GM12878 (cell line): ENCODE measurements at regions not wholly inside any gene's neighbourhood (a gene's known extent, or its start where the extent isn't known, plus 50 kb on each side); places are given as distances from the start of the nearest gene placed in this dataset.

Source experiments
- ATAC-seq: fragments of 200-7000 bp; cut with Tn5 transposase; 3 replicates; pipeline ENCODE4 v1.9.1; 2020; ENCODE audit warnings: mild to moderate bottlenecking, moderate library complexity
- BruUV-seq: library from RNA; stranded (reverse); fragments of 400-500 nt; replicated peaks from 2 replicates; lab custom pipeline; 2021; lab: Mats Ljungman, UMichigan
- CTCF ChIA-PET: fragments of 300-600 bp; sonication (Branson Sonifier 250); formaldehyde crosslinking; extraction: SDS; loops from one replicate; lab custom pipeline; 2021; ENCODE audit warnings: inconsistent platforms; lab: Yijun Ruan, JAX
- POLR2A ChIA-PET: fragments of 350-600 bp; formaldehyde crosslinking; extraction: SDS; loops from one replicate; lab custom pipeline; 2021; ENCODE audit warnings: inconsistent platforms; lab: Charles Lee
- RAD21 ChIA-PET: fragments of 300-600 bp; sonication (Branson Sonifier 250); formaldehyde crosslinking; loops from one replicate; lab custom pipeline; 2023; ENCODE audit warnings: antibody characterized with exemption; ENCODE audit not compliant: unreplicated experiment; lab: Charles Lee
- SMC1A ChIA-PET: fragments of 300-600 bp; sonication (Branson Sonifier 250); formaldehyde crosslinking; loops from one replicate; lab custom pipeline; 2023; ENCODE audit not compliant: unreplicated experiment, uncharacterized antibody; lab: Charles Lee
- DNase-seq: peaks from one replicate; pipeline ENCODE4 v3.0.0-alpha.2; 2011; ENCODE audit warnings: low read depth, low spot score
- FAIRE-seq: peaks from 3 replicates; lab custom pipeline; 2011; peaks lifted over from hg19 to GRCh38; lab: Jason Lieb, UNC
- H2AFZ ChIP-seq: 2 replicates; pipeline ENCODE4 v1.6.0; 2011; ENCODE audit warnings: low read depth, low read length, control low read depth; ENCODE audit not compliant: control insufficient read depth
- H3K27ac ChIP-seq: 2 replicates; pipeline ENCODE4 v1.5.1; 2011; ENCODE audit warnings: control low read depth; ENCODE audit not compliant: control insufficient read depth, insufficient read depth
- H3K27me3 ChIP-seq, 2 experiments: replicated peaks in 1 of 2; 2 replicates each; pipeline versions ENCODE4 v1.6.0 to v1.6.1; 2011; ENCODE audit warnings: low read length in 1 of 2; ENCODE audit not compliant: control insufficient read depth in 2 of 2, insufficient read depth in 2 of 2
- H3K36me3 ChIP-seq, 2 experiments: 2 replicates each; pipeline ENCODE4 v1.5.1; 2011; ENCODE audit warnings: low read length in 1 of 2; ENCODE audit not compliant: control insufficient read depth in 2 of 2, insufficient read depth in 2 of 2
- H3K4me1 ChIP-seq: 2 replicates; pipeline ENCODE4 v1.6.1; 2011; ENCODE audit warnings: mild to moderate bottlenecking, low read length, moderate library complexity, mixed read lengths; ENCODE audit not compliant: control insufficient read depth, insufficient read depth
- H3K4me2 ChIP-seq: 2 replicates; pipeline ENCODE4 v1.6.0; 2011; ENCODE audit warnings: control low read depth; ENCODE audit not compliant: control insufficient read depth, insufficient read depth
- H3K4me3 ChIP-seq: fragments of 200-600 bp; sonication (generic); 2 replicates; pipeline ENCODE4 v1.5.1; 2016
- H3K79me2 ChIP-seq: 2 replicates; pipeline ENCODE4 v1.6.0; 2011; ENCODE audit warnings: low read length; ENCODE audit not compliant: control insufficient read depth, insufficient read depth
- H3K9ac ChIP-seq: 2 replicates; pipeline ENCODE4 v1.8.0; 2011; ENCODE audit warnings: low read length, control low read depth, mixed read lengths; ENCODE audit not compliant: control insufficient read depth, insufficient read depth
- H3K9me3 ChIP-seq: replicated peaks from 3 replicates; pipeline ENCODE4 v1.5.1; 2011; ENCODE audit warnings: mild to moderate bottlenecking, low read length; ENCODE audit not compliant: control insufficient read depth, insufficient read depth
- H4K20me1 ChIP-seq: 2 replicates; pipeline ENCODE4 v1.6.0; 2011; ENCODE audit not compliant: control insufficient read depth, insufficient read depth
- BACH1 ChIP-seq: fragments of 450-650 bp; IDR thresholded peaks from 2 replicates; pipeline ENCODE4 v1.6.1; 2017; ENCODE audit warnings: mild to moderate bottlenecking, borderline replicate concordance
- BCL3 ChIP-seq: IDR thresholded peaks from 2 replicates; pipeline ENCODE4 v1.6.1; 2011; ENCODE audit warnings: borderline replicate concordance, low read depth, mild to moderate bottlenecking, moderate library complexity, low read length; ENCODE audit not compliant: insufficient read depth, poor library complexity, severe bottlenecking
- BCLAF1 ChIP-seq: fragments of 450-650 bp; IDR thresholded peaks from 2 replicates; pipeline ENCODE4 v1.6.1; 2017; ENCODE audit warnings: antibody characterized with exemption, mild to moderate bottlenecking, moderate library complexity
- CBX5 ChIP-seq: sonication (generic); IDR thresholded peaks from 2 replicates; pipeline ENCODE4 v1.6.1; 2016; ENCODE audit warnings: low read depth, moderate library complexity, mild to moderate bottlenecking, inconsistent platforms
- EED ChIP-seq: sonication (generic); IDR thresholded peaks from 2 replicates; pipeline ENCODE4 v1.6.1; 2016; ENCODE audit warnings: antibody characterized with exemption, low read depth
- ESRRA ChIP-seq: IDR thresholded peaks from 2 replicates; pipeline ENCODE4 v1.6.1; 2012; ENCODE audit warnings: mild to moderate bottlenecking, low read length, improper control_type of control experiment
- IKZF2 ChIP-seq, 2 experiments: fragments of 450-650 bp; IDR thresholded peaks; 2 replicates each; pipeline ENCODE4 v1.6.1; 2017; ENCODE audit warnings: mild to moderate bottlenecking in 2 of 2, moderate library complexity in 2 of 2
- MEF2A ChIP-seq: IDR thresholded peaks from 2 replicates; pipeline ENCODE4 v1.6.1; 2011; ENCODE audit warnings: low read depth, mild to moderate bottlenecking, low read length, moderate library complexity; ENCODE audit not compliant: insufficient read depth
- PAX5 ChIP-seq: IDR thresholded peaks from 2 replicates; pipeline ENCODE4 v1.6.1; 2011; ENCODE audit warnings: low read depth, low read length, borderline replicate concordance
- POU2F2 ChIP-seq: IDR thresholded peaks from 3 replicates; pipeline ENCODE4 v1.6.1; 2011; ENCODE audit warnings: low read depth, mild to moderate bottlenecking, low read length, borderline replicate concordance
- RB1 ChIP-seq: fragments of 450-650 bp; formaldehyde crosslinking; IDR thresholded peaks from 2 replicates; pipeline ENCODE4 v1.6.1; 2017; ENCODE audit warnings: mild to moderate bottlenecking, borderline replicate concordance
- TBL1XR1 ChIP-seq: IDR thresholded peaks from 2 replicates; pipeline ENCODE4 v1.6.1; 2012; ENCODE audit warnings: low read depth, low read length, improper control_type of control experiment
- WRNIP1 ChIP-seq: IDR thresholded peaks from 2 replicates; pipeline ENCODE4 v1.6.1; 2011; ENCODE audit warnings: low read depth, low read length, improper control_type of control experiment, borderline replicate concordance
- whole genome bisulfite sequencing: methylation state at CpG from one replicate; pipeline ENCODE4 v1.1.6; 2016; ENCODE audit warnings: low lambda C conversion rate; ENCODE audit not compliant: insufficient replicate concordance, insufficient coverage; ENCODE audit errors: missing lambda C conversion rate; 5-methylcytosine and 5-hydroxymethylcytosine counted together
- in situ Hi-C: fragments of 300-500 bp; cut with MboI; formaldehyde crosslinking; loops from 9 replicates; pipeline ENCODE4 v1.14.3; 2018; ENCODE audit warnings: mixed read lengths
- intact Hi-C: fragments of 100-400 bp; cut with micrococcal nuclease; formaldehyde crosslinking; loops from one replicate; pipeline ENCODE4 v1.14.2; 2022; ENCODE audit not compliant: unreplicated experiment

DNA sequence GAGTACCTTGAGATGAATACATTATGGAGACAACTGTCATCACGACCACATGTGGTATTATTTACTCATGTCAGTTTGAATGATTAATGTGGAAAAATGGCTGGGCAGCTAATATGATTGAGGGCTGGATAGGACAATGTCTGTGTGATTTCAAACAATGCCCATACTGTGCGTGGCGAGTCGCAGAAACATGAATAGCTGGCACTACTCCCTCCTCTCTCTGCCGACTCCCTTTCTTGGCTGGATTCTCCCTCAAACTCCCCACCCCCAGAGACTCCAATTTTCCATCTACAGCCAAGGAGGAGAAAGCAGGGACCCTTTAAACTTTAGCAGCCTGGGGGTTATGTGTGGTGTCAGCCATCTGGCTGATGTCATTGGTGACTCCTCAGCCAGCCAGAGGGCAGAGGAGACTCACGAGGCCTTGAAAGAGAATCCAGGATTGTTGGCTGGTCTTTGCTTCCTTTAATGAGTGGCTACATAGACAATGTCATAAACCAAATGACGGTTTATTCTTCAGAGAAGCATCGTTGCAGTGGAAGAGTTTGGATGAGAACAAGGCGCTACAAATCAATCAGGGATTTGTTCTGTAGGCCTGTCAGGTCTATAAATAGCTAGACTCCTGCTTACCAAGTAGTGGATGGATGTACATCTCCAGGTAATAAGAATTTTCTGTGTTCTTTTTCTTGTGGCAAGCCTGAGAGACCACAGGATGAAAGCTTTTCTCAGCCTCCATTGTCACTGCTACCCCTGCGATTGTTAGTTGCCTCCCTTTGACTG, 165.6 kb downstream of the DLEU7 start:
- H3K9ac ChIP-seq, result no peak overlapping the region
- no peak overlapping the region for H2AFZ ChIP-seq
- H3K27me3 ChIP-seq, result no peaks in the 10 kb centered on the region
- ChIA-PET CTCF (interaction anchor here (0.7 to 1.4 kb wide), 3 partner anchors 10 to 1479 kb away, joined by 3 read pairs; no protein-coding TSS in a partner anchor), POLR2A (no interaction called here), SMC1A (interaction anchor here (0.8 to 1.2 kb wide), 3 partner anchors 8 to 13 kb away, joined by 3 to 8 read pairs (median 4); no protein-coding TSS in a partner anchor), RAD21 (interaction anchor here (1.3 to 1.6 kb wide), 2 partner anchors 8 to 10 kb away, joined by 3 to 4 read pairs; no protein-coding TSS in a partner anchor)
- H3K4me2 ChIP-seq, result no peak overlapping the region
- no peaks in the 10 kb centered on the region for H3K4me1 ChIP-seq
- no peaks in the 10 kb centered on the region for H3K9me3 ChIP-seq
- no peak overlapping the region for H3K4me3 ChIP-seq
- 44% methylated on average over 10 of the region's 10 CpGs for WGBS
- no peak for TF ChIP-seq CBX5
- no peak for TF ChIP-seq MEF2A
- TF ChIP-seq RB1, result no peak
- no peak for TF ChIP-seq ESRRA
- no peak for TF ChIP-seq TBL1XR1
- no peak for TF ChIP-seq WRNIP1
- no peak for TF ChIP-seq EED
- no peak for TF ChIP-seq BACH1
- no peak for TF ChIP-seq BCLAF1
- no peak for TF ChIP-seq IKZF2 (IDR thresholded peaks at IDR 0.05)
- no peak for TF ChIP-seq POU2F2
- no peak for TF ChIP-seq PAX5
- no peak for TF ChIP-seq BCL3
- no peak for FAIRE-seq
- no peaks in the 10 kb centered on the region for H3K79me2 ChIP-seq
- intact Hi-C loops (no loop called here), in situ Hi-C loops (no loop called here)
- no peak for DNase-seq
- no TSS peak for BruUV-seq
- no peak overlapping the region for H3K27ac ChIP-seq
- no peaks in the 10 kb centered on the region for H3K36me3 ChIP-seq
- ATAC-seq, result no peak
- no peaks in the 10 kb centered on the region for H4K20me1 ChIP-seq
